HG03571 (cell line): ENCODE measurements at regions not wholly inside any gene's neighbourhood (a gene's known extent, or its start where the extent isn't known, plus 50 kb on each side); places are given as distances from the start of the nearest gene placed in this dataset.

Experiments
- ATAC-seq: cut with Tn5 transposase; IDR thresholded peaks from one replicate; pipeline ENCODE4 v1.9.1; 2021; ENCODE audit not compliant: unreplicated experiment

DNA sequence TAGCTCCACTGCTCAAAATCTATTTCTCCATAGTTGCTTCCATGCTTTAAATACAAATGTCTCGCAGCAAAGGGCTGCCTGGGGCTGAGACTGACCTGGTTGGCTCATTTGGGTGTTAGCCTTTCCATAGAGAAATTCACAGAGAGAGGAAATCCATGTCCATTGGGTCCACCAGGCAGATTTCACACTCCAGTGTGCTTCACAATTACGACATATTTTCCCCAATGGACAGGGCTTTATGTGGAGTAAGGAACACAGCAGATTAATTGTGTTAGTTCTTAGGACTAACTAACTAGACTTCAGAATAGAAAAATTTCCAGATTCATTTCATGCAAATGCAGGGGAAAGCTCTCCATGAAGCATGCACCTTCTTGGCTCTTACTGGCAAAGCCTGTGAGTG is 180.7 kb downstream of the FBXO15 start:
- no peak for ATAC-seq

DNA sequence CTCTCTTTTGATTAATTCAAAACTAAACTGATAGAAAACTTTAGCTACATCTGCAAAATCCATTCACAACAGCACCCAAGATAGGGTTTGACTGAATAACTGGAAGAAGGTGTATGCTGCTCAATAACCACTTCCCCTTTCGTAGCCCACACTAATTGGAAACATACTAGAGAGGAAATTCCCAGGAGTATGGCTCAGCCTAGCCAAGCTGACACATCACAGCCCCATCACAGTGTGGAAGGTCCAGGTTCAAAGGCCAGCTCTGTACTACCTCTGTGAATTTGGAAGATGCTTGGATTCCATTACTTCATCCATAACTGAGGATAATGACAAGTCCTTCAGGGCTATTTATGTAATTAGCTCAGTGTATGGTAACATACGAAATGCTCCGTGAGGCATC is 185.4 kb downstream of the FBXO15 start:
- ATAC-seq = no peak

DNA sequence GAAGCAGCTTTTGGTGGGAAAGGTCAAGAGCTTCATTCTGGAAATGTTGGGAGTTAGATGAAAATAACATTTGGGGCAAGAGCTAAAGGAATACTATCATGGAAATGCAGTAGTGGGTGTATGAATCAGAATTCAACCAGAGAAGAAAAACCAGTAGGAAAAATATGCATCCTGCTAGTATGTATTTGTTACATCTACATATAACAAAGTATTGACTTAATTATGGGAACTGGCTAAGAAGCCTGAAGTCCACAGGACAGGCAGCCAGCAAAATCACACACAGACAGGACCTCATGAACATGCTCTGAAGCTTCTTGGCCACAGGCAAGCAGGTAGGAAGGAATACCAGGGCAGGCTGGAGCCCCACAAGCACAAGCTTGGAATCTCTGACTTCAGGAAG is 185.8 kb downstream of the FBXO15 start:
- no peak for ATAC-seq

DNA sequence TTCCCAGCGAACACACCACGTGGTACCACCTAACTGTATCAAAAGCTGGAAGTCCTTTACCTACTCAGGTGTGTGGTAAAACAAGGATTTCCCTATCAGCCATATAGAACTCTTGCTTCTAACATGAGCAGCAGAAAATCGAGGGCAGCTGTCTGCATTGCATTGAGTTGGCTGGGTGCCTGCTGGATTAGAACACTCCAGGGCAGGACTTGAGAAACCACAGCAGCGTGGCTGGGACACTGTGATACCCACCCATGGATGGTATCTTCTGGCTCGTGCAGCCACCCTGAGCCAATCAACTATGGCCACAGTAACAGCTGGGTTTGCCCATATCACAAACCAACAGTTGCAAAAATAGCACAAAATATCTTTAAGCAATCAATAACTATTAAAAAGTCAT is 188.3 kb downstream of the FBXO15 start:
- ATAC-seq = no peak

DNA sequence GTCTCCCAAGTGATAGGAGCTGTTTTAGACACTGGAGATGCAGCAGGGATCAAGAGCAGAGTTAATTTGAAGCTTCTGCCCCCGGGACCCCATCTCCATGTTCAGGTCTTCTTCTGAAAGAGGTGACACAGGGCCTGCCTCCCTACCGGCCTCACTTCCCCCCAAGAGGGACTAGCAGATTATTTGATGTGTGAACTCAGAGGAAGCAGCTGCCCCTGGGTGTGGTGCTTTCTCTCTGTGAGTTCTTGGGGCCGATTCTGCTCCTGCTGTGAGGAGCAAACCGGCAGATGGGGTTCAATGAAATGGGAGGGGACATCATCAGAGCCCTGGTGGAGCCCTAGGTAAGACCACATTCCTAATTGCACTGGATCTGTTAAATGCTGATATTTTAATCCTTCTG is 193.4 kb downstream of the FBXO15 start:
- no peak for ATAC-seq

DNA sequence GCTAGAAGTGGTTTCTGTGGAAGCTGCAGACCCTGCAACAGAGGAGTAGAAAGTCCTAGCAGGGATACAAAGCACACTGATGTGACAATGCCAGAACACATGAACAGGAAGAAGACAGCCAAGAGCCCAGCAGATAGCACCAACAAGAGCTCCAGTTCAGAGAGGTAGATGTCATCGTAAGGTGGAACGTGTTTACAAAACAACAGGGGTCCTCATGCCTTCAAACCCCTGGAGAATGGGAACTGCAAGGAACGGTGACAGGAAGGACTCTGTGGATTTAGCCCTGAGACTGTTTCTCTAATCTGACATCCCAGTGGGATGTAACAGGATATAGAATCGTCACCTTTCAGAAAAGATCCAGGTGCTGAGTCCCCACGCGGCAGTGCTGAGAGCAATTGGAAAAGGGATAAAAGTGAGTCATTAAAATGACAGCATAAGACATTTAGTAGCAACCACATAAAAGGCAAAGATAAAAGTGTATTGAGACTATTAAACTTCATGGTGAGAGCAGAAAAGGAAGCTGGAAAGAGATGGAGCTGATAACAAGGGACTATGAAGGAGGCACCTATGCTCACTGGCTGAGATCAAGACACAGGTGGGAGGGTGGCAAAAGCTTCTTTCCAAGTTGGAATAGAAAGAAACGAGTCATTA is 195.2 kb downstream of the FBXO15 start:
- no peak for ATAC-seq

DNA sequence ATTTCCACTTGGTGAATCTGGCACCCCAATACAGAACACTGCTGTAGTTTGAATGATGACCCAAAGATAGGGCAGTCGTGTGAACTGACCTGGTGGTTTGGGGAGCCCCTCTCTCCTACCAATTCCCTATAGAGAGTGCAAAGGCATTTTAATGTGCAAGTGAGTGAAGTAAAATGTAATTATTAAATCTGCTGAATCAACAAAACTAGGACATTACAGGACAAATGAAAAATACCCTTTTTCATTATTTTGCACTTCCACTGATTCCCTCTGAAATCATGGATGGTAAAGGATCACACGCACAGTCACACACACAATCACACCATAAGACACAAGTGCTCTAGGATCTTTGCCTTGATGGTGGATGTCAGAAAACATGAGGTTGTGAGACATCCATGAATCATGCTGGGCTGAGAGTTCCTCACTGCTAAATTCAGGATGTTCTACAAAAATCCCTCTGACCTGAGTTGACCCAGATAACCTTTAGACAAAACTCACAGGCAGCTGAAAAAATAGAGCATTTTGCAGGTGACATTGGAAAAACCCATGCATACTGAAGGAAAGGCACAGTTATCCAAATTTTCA is 197.4 kb downstream of the FBXO15 start:
- ATAC-seq = no peak

DNA sequence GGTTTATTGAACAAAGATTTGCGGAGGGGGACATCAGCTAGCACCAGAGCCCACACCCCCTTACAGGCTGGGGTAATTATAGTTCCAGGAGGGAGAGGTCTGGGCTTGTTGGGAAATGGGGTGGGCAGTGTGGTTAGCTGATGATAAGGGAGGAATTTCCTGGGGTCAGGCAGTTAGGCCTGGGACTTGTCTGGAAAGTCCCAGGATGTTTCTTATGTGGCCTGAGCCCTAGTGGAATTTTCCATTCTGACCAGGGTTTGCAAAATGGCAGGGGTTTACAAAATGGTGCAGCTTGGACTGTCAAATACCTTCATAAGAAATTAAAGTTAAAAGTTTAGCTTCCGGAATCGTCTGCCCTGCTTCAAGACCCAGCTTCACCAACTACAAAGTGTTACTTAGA is 199.1 kb downstream of the FBXO15 start:
- no peak for ATAC-seq

DNA sequence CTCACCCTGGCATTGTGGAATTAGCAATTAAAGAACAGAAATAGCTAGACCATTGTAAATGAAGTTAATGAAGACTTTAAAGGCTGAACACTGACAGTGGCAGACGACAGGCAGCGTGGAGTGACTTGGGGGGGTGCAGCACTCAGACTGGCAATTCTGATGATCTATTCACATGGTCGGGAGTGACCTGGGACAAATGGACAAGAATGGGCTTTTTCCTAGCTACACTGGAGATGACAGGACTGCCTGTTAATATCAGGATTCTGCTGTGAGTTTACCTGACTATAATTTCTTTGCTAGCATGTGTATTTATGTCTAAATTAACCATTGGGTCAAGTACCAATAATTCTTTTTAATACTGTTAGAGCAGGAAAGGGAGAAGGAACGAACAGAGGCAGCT is 199.6 kb downstream of the FBXO15 start:
- ATAC-seq = no peak

DNA sequence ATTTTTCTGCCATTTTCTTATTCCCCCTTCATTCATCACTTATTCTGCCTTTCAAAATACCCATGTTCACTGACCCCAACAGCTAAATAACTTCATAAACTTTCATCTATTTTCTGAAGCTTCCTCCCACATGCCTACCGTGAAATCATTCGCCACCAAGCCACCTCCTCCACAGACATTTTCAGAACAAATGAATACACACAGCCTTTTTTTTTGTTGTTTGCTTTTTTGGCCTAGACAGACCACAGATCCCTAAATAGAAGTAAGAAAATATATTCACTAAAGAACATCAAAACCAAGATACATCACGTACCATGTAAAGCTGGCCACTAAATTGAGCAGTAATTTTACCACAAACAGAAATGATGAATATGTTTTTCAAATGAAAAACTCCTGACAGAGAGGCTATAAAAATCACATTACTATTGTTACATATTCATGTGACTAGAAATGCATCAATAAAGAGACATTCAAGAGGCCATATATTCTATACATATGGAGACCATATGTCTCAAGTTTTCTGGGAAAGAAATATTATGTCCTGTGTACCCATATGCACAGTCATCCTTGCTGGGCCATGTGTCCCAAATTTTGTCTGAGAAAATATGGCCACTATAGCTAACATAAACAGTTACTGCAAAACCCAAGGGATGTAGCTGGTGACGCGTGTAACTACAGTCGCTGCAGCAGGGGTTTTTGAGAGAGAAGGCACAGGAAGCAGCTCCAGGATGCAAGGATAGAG is 200.3 kb downstream of the FBXO15 start:
- ATAC-seq = no peak

DNA sequence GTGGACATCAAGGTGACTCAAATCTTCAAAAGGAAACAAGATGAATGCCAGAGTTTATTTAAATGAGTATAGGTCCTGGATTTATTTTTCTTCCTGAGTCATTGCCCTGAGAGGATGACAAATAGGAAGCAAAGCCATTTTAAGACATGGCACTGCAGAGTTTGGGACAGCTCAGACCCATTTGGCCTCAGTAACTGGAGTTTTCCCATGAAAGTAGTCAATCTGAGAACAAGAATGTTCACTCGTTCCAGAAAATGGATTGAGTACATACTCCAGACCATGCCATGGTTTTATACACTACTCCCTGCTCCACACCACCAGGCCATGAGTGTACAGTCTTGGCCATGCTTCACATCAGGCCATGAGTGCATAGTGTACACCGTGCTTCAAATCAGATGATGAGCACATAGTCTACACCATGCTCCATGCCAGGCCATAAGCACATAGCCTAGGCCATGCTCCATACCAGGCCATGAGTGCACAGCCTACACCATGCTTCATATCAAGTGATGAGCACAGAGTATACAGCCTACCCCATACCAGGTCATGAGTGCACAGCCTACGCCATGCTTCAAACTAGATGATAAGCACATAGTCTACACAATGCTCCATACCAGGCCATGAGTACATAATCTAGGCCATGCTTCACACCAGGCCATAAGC is 202.4 kb downstream of the FBXO15 start:
- no peak for ATAC-seq

DNA sequence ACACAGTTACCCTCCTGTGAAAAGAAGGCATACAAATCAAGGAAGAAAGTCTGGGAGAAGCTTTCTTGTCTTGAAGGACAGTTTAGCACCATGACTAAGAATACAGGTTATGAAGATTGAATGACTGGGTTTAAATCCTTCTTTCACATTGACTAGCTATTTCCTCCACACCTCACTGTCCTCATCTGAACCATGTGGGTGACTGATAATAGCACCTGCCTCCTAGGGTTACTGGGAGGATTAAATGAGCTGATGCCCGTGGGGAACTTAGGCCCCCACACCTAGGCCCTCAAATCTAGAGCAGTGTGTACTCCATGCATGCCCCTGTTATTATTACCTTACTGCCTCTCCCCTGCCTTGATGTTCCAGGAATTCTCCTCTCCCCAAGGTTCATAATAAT is 202.9 kb downstream of the FBXO15 start:
- no peak for ATAC-seq

DNA sequence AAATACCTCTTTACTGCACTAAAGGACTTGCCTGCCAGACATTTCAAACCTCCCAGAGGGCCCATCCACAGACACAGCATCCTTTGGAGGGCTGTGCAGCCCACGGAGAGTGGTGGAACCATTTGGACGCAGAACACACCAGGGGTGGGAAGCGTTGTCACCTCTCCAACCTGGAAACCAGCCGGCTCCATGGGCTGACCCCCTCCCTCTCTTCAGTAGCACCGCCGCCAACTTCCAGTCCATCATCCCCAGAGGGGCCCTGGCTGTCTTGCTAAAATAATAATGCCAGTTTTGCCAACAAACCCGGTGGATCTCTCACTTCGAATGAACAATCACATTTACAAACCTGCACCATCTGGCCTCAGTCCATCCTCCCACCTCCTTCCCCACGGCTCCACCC is 203.9 kb downstream of the FBXO15 start:
- no peak for ATAC-seq

DNA sequence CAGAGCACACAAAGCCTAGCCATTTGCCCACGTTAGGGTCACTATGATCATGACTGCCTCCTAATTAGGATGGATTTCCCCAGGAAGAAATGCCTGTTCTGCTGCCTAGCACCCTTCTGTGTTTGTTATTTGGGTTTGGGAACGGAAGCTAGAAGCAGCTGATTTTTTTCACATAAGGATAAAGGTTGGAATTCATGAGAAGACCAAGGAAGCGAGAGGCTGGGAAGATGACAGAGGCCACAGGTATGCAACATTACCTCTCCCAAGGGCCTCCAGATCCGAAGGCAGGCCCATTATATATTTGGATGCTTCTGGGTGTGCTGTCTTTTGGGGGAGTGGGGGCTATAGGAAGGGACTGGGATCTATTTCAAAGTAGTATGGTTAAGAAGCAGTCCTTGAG is 204.7 kb downstream of the FBXO15 start:
- ATAC-seq = no peak

DNA sequence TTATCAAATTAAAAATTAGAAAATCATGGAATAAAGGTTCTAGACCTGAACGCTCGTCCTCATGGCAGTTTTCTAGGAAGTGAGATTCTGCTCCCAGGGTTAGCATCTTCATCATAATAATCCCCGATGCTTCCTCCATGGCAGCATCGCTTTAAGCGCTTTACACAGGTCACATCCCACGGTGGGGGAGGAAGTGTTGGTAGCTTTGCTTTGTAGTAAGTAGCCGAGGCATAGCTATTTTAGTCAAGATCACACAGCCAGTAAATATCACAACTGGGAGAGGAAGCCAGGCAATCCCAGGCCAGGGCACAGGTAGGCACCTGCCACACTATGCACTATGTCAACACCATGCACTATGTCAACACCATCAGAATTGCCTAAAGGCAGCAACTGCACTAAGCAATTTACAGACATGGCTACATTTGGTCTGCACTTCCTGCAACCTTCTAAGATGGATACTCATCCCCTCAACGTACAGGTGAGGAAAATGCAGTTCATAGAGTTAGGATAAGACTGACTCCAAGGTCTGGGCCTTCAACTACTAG is 205.5 kb downstream of the FBXO15 start:
- ATAC-seq = no peak

DNA sequence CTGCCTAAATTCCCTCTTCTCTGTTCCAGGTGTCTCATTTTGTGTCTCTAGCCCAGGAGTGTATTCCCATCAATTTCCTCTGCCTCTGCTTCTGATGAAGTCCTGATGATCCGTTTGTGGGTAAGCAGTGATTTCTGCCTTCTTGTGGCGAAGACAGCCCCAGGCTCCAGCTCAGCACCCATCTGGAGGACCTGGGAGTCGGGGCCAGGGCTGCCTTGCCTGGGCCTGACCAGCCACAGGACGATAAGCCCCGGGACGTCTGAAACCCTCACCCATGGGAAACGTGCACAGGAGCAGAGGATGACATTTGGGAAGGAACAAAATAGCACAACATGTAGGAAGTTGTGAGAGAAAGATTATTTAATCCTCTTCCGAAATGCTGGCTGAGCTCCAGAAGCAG is 206.9 kb downstream of the FBXO15 start:
- no peak for ATAC-seq

DNA sequence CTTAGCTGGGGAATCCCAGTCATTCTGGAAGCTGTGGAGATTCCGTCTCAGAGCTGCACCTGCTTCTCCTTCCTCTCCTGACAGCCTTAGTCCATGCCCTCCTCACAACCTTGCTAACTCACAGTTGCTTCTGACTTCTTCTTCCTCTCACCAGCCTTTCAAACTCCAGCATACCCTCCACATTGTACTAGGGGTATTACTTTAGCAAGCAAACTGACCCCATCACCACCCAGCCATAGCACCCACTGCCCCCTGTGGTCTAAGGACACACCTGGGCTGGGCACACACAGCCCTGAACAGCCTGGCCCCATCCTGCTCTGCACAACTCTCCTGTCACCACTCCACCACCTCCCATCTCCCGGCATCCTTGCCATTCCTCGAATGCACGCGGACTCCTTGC is 208.2 kb downstream of the FBXO15 start:
- ATAC-seq = no peak

DNA sequence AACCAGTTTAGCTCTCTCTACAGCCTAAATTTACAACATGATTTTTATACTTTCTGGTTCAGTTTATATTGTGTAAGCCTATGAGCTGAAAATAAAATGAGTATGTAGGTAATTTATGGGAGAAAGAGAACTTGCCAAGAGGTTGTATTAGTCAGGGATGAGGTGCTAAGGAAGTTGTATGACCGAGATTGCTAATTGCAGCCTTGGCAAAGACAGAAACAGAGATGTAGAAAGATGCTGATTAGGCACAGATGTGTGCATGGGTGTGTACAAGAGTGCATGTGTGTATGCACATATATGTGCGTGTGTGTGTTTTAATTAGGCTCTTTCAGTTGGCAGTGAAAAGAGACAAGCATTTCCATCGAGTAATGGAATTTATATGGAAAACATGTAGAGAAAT is 213.9 kb downstream of the FBXO15 start:
- ATAC-seq = no peak

DNA sequence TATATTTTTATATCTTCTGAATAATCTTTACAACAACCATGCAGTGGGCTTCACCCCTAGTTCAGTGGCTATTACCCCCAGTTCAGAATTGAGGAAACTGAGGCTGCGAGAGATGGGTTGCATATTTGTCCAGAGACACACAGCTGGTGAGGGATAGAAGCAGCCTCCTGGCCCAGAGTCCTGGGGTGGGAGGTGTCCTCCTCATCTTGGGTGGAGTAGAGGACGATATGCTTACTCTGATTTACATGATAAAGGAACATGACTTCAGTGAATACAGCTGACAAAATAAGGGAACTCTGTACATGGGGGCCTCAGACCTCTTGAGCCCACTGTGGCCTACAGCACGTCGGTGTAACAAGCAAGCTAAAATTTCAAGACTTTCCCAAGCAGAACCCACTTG is 214.7 kb downstream of the FBXO15 start:
- ATAC-seq = no peak

DNA sequence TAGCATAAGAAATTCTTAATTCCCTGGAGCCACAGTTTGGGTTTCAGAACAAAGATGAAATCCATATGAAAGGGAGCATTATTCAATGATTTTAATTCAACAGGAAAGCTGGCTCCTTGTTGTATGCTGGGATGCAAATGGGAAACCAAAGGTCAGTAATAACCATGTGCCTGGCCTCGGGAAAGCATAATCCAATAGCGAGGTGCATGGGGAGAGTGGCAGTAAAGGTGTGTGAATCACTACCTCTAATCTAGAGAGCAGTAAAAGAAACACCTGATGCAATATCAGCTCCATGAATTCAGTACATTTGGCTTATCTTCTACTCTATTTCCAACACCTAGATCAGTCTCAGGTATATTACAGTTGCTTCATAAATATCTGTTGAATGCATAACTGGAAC is 220.1 kb downstream of the FBXO15 start:
- no peak for ATAC-seq

DNA sequence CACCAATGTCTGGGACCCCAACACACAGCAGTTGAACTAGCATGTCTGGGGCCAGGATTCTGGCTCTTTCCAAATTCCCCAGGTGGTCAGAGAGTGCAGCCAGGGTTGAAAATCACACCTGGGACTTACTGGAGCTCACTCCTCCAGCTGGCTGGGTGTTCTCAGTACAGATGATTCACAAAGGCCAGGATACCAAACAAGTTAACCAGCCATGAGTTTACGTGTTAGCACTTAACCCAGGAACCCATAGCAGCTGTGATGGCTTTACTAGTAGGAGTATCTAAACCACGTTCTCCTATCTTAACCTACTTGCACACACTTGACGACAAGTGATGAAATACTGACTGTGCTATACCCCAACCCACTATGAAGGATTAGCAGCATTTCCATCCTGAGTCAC is 222.8 kb downstream of the FBXO15 start:
- ATAC-seq = no peak

DNA sequence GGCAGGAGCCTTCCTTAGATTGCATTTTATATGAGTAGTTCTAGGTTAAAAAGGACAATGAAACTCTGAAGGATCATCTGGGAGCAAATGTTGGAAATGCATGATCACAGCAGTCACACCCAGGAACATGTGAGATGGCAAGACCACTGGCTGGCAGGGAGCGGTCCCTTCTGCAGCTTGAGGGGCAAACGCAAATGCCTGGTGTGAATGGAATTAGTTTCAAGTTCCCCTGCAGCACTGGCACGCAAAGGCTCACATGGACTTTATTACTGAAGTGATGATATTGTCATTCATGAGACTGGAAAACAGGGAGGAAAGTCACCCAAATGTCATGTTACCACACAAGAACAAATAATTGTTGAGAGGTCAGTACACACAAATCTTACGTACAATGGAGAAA is 223.3 kb downstream of the FBXO15 start:
- no peak for ATAC-seq
